ENCODE measurements at regions not wholly inside any gene's neighbourhood (a gene's known extent, or its start where the extent isn't known, plus 50 kb on each side); places are given as distances from the start of the nearest gene placed in this dataset.

- TF ChIP-seq CHD4 (IDR thresholded peaks at IDR 0.05; ENCODE audit: borderline replicate concordance) (no peak), KDM5A (IDR thresholded peaks at IDR 0.05) (no peak), NR3C1 (IDR thresholded peaks at IDR 0.05) (no peak), NFE2L2 (conservative IDR thresholded peaks at IDR 0.05; ENCODE audit: low read length) (no peak), ESRRA (IDR thresholded peaks at IDR 0.05; ENCODE audit: borderline replicate concordance, low read length) (no peak)
Measured at GRCh38 chr1:212537610-212538009, 71.0 kb upstream of the ATF3 start (continued).

GRCh38 chr1:212539737-212540430 is 68.7 kb upstream of the ATF3 start:
- WGBS (ENCODE audit: missing lambda C conversion rate) = 86% methylated on average over 6 of the region's 6 CpGs
- ChIA-PET POLR2A (no interaction called here), CTCF (interaction anchor here (0.6 to 1.5 kb wide), 4 partner anchors 46 to 84 kb away, joined by 3 to 5 read pairs (median 4); no protein-coding TSS in a partner anchor)
- TF ChIP-seq MAFK (IDR thresholded peaks at IDR 0.05; ENCODE audit: partially characterized antibody) = peak; percentile 49
- TF ChIP-seq ELK1 (IDR thresholded peaks at IDR 0.05; ENCODE audit: low read depth, low read length) = no peak
- Histone ChIP-seq H3K4me1 (no peaks in the 10 kb centered on the region), H3K27ac (no peak overlapping the region), H3K9me3 (peaks cover 18% of the 10 kb centered on the region; the same call in 2 of the 3 replicates), H3K4me2 (no peak overlapping the region), H3K4me3 (no peak overlapping the region)
- DNase-seq (ENCODE audit: low read depth in 1 of 2, low spot score in 1 of 2) (no peak), FAIRE-seq (no peak), ATAC-seq (no peak)

- H3K4me1 ChIP-seq = peaks cover 5% of the 10 kb centered on the region; the same call in 1 of the 3 replicates
- no peak overlapping the region for H3K4me3 ChIP-seq
- H3K4me2 ChIP-seq = no peak overlapping the region
- ChIA-PET POLR2A (no interaction called here), CTCF (no interaction called here)
- H3K27ac ChIP-seq = no peak overlapping the region
- no peak for TF ChIP-seq JUNB (IDR thresholded peaks at IDR 0.05)
- H3K9me3 ChIP-seq = 0 out of 3 replicates have a peak, but pooled peaks cover 2% of the 10 kb centered on the region
- DNase-seq (ENCODE audit: low read depth in 1 of 2, low spot score in 1 of 2) (no peak), ATAC-seq (no peak), FAIRE-seq (no peak)
- 70% methylated on average over 5 of the region's 5 CpGs for WGBS (ENCODE audit: missing lambda C conversion rate)
Measured at GRCh38 chr1:212542761-212543187, 65.8 kb upstream of the ATF3 start.

GRCh38 chr1:212544110-212544509 is 64.5 kb upstream of the ATF3 start:
- DNase-seq (ENCODE audit: low read depth in 1 of 2, low spot score in 1 of 2) = no peak
- TF ChIP-seq EHMT2 (IDR thresholded peaks at IDR 0.05; ENCODE audit: low read depth) (no peak), RNF2 (IDR thresholded peaks at IDR 0.05; ENCODE audit: borderline replicate concordance, low read depth) (no peak)
- no peak for FAIRE-seq
- ATAC-seq = no peak
- Histone ChIP-seq H3K4me3 (no peak overlapping the region), H3K4me2 (no peak overlapping the region), H3K27ac (no peak overlapping the region), H3K9me3 (no peaks in the 10 kb centered on the region), H3K4me1 (peaks cover 5% of the 10 kb centered on the region; the same call in 1 of the 3 replicates)
- ChIA-PET POLR2A (no interaction called here), CTCF (interaction anchor here (1.0 to 3.6 kb wide), 2 partner anchors 9 to 67 kb away, joined by 3 to 14 read pairs; no protein-coding TSS in a partner anchor)
- WGBS (ENCODE audit: missing lambda C conversion rate) = 30% methylated on average over 1 of the region's 1 CpG

- no peak for FAIRE-seq
- TF ChIP-seq HOXB5 (CRISPR knock-in tag; IDR thresholded peaks at IDR 0.05) (no peak), NPAS2 (CRISPR knock-in tag; IDR thresholded peaks at IDR 0.05; ENCODE audit: borderline replicate concordance) (no peak), PBX3 (IDR thresholded peaks at IDR 0.05) (no peak), USF2 (IDR thresholded peaks at IDR 0.05) (0 out of 2 replicates have a peak, but pooled peaks have one; percentile 22)
- POLR2A ChIA-PET = interaction anchor here (1.2 kb wide), 1 partner anchor 62 kb away, joined by 3 read pairs; the partner anchor contains the start of gene ATF3
Measured at GRCh38 chr1:212545941-212546635, 62.5 kb upstream of the ATF3 start.

More at GRCh38 chr1:212545941-212546635, 62.5 kb upstream of the ATF3 start:
- Histone ChIP-seq H3K4me3 (no peak overlapping the region), H3K4me2 (no peak overlapping the region), H3K4me1 (peaks cover 5% of the 10 kb centered on the region; the same call in 1 of the 3 replicates), H3K9me3 (no peaks in the 10 kb centered on the region), H3K27ac (no peak overlapping the region)
- CTCF ChIA-PET = interaction anchor here (0.7 to 3.6 kb wide), 4 partner anchors 13 to 69 kb away, joined by 3 to 14 read pairs (median 4); no protein-coding TSS in a partner anchor
- no peak; a peak in 1 of 6 replicates for ATAC-seq
- WGBS (ENCODE audit: missing lambda C conversion rate) = 73% methylated on average over 5 of the region's 5 CpGs
- DNase-seq (ENCODE audit: low read depth in 1 of 2, low spot score in 1 of 2) = no peak

Data from A549 (cell line).